ENCODE measurements at regions not wholly inside any gene's neighbourhood (a gene's known extent, or its start where the extent isn't known, plus 50 kb on each side); places are given as distances from the start of the nearest gene placed in this dataset.

- DNase-seq = no peak
These were observed 79.6 kb upstream of the NRXN1 start for GRCh38 chr2:51111532-51111931.

- no peak for DNase-seq
These were observed 76.9 kb upstream of the NRXN1 start for GRCh38 chr2:51108794-51109193.

GRCh38 chr2:51107841-51108240 is 75.9 kb upstream of the NRXN1 start:
- no peak for DNase-seq

- no peak for DNase-seq
These were observed 73.9 kb upstream of the NRXN1 start for GRCh38 chr2:51105811-51106210.

- no peak for DNase-seq
These were observed 71.3 kb upstream of the NRXN1 start for GRCh38 chr2:51103205-51103604.

GRCh38 chr2:51093016-51093415 is 61.1 kb upstream of the NRXN1 start:
- no peak for DNase-seq

GRCh38 chr2:51085420-51086068 is 53.6 kb upstream of the NRXN1 start:
- no peak for DNase-seq

GRCh38 chr2:51084750-51085149 is 52.8 kb upstream of the NRXN1 start:
- DNase-seq = no peak
